ENCODE measurements at regions not wholly inside any gene's neighbourhood (a gene's known extent, or its start where the extent isn't known, plus 50 kb on each side); places are given as distances from the start of the nearest gene placed in this dataset.

- TF ChIP-seq CTCF (IDR thresholded peaks at IDR 0.05): no peak
- TF ChIP-seq POLR2A (IDR thresholded peaks at IDR 0.05): no peak
- TF ChIP-seq POLR2AphosphoS5 (IDR thresholded peaks at IDR 0.05): no peak
These were observed 438.1 kb downstream of the FGF9 start for GRCh38 chr13:22108979-22109378.
